ENCODE measurements at regions not wholly inside any gene's neighbourhood (a gene's known extent, or its start where the extent isn't known, plus 50 kb on each side); places are given as distances from the start of the nearest gene placed in this dataset.

- H3K4ac ChIP-seq (ENCODE audit: low read depth, low read length): no peak overlapping the region
- H3K4me1 ChIP-seq (ENCODE audit: control insufficient read depth, low read depth, low read length): no peaks in the 10 kb centered on the region
- H2BK15ac ChIP-seq (replicated peaks; ENCODE audit: low read depth): no peak overlapping the region
- H3K79me1 ChIP-seq (ENCODE audit: low read length): no peaks in the 10 kb centered on the region
- no peaks in the 10 kb centered on the region for H3K36me3 ChIP-seq (ENCODE audit: control insufficient read depth, insufficient read depth, low read length)
- WGBS (ENCODE audit: extremely low coverage, insufficient coverage, low lambda C conversion rate): no CpG with 5 or more reads among the region's 3 CpGs
- H3K9ac ChIP-seq (ENCODE audit: low read length): no peak overlapping the region
- no peak overlapping the region for H2AK5ac ChIP-seq (ENCODE audit: low read length)
- no peak overlapping the region for H3K18ac ChIP-seq (ENCODE audit: low read length)
- no peak overlapping the region for H4K5ac ChIP-seq (ENCODE audit: low read length)
- DNase-seq: no peak
- no peak overlapping the region for H3K23ac ChIP-seq (ENCODE audit: low read length)
- H3K27ac ChIP-seq (ENCODE audit: low read depth, low read length): no peak overlapping the region
- no peak overlapping the region for H2BK5ac ChIP-seq (ENCODE audit: low read length)
- no peak overlapping the region for H3K4me2 ChIP-seq (ENCODE audit: low read length)
- H2BK120ac ChIP-seq (ENCODE audit: low read depth, low read length): no peak overlapping the region
- no peak overlapping the region for H3K4me3 ChIP-seq (ENCODE audit: low read length)
- no peak overlapping the region for H4K8ac ChIP-seq (ENCODE audit: low read depth, low read length)
- H3K56ac ChIP-seq (ENCODE audit: low read length): no peak overlapping the region
- H3K79me2 ChIP-seq (ENCODE audit: control insufficient read depth, insufficient read depth, low read length): no peaks in the 10 kb centered on the region
- no peaks in the 10 kb centered on the region for H3K27me3 ChIP-seq (ENCODE audit: insufficient read depth, low read length, poor library complexity)
Observed at GRCh38 chr2:236840215-236840614, 245.5 kb upstream of the COPS8 start.

GRCh38 chr2:236840857-236841256 is 244.8 kb upstream of the COPS8 start:
- WGBS (ENCODE audit: extremely low coverage, insufficient coverage, low lambda C conversion rate): no CpG with 5 or more reads among the region's 7 CpGs
- Histone ChIP-seq H3K23ac (ENCODE audit: low read length) (no peak overlapping the region), H3K36me3 (ENCODE audit: control insufficient read depth, insufficient read depth, low read length) (no peaks in the 10 kb centered on the region), H3K56ac (ENCODE audit: low read length) (no peak overlapping the region), H4K8ac (ENCODE audit: low read depth, low read length) (no peak overlapping the region), H3K9ac (ENCODE audit: low read length) (no peak overlapping the region), H4K5ac (ENCODE audit: low read length) (no peak overlapping the region), H2BK120ac (ENCODE audit: low read depth, low read length) (no peak overlapping the region), H3K4me1 (ENCODE audit: control insufficient read depth, low read depth, low read length) (no peaks in the 10 kb centered on the region), H3K79me1 (ENCODE audit: low read length) (no peaks in the 10 kb centered on the region), H3K27ac (ENCODE audit: low read depth, low read length) (no peak overlapping the region), H3K4me3 (ENCODE audit: low read length) (no peak overlapping the region), H3K79me2 (ENCODE audit: control insufficient read depth, insufficient read depth, low read length) (no peaks in the 10 kb centered on the region), H3K4ac (ENCODE audit: low read depth, low read length) (no peak overlapping the region), H3K4me2 (ENCODE audit: low read length) (no peak overlapping the region), H3K27me3 (ENCODE audit: insufficient read depth, low read length, poor library complexity) (no peaks in the 10 kb centered on the region), H2BK15ac (replicated peaks; ENCODE audit: low read depth) (no peak overlapping the region), H2AK5ac (ENCODE audit: low read length) (no peak overlapping the region), H3K18ac (ENCODE audit: low read length) (no peak overlapping the region), H2BK5ac (ENCODE audit: low read length) (no peak overlapping the region)
- no peak for DNase-seq

GRCh38 chr2:236841389-236841788 is 244.3 kb upstream of the COPS8 start:
- H3K4ac ChIP-seq (ENCODE audit: low read depth, low read length): no peak overlapping the region
- H2BK15ac ChIP-seq (replicated peaks; ENCODE audit: low read depth): no peak overlapping the region
- no CpG with 5 or more reads among the region's 7 CpGs for WGBS (ENCODE audit: extremely low coverage, insufficient coverage, low lambda C conversion rate)
- no peak overlapping the region for H3K27ac ChIP-seq (ENCODE audit: low read depth, low read length)
- no peak overlapping the region for H4K5ac ChIP-seq (ENCODE audit: low read length)
- no peak overlapping the region for H3K9ac ChIP-seq (ENCODE audit: low read length)
- H2BK5ac ChIP-seq (ENCODE audit: low read length): no peak overlapping the region
- H3K18ac ChIP-seq (ENCODE audit: low read length): no peak overlapping the region
- no peak overlapping the region for H3K56ac ChIP-seq (ENCODE audit: low read length)
- no peak overlapping the region for H3K23ac ChIP-seq (ENCODE audit: low read length)
- H2BK120ac ChIP-seq (ENCODE audit: low read depth, low read length): no peak overlapping the region
- DNase-seq: no peak
- H4K8ac ChIP-seq (ENCODE audit: low read depth, low read length): no peak overlapping the region
- H3K36me3 ChIP-seq (ENCODE audit: control insufficient read depth, insufficient read depth, low read length): no peaks in the 10 kb centered on the region
- no peak overlapping the region for H2AK5ac ChIP-seq (ENCODE audit: low read length)
- no peaks in the 10 kb centered on the region for H3K27me3 ChIP-seq (ENCODE audit: insufficient read depth, low read length, poor library complexity)
- no peak overlapping the region for H3K4me3 ChIP-seq (ENCODE audit: low read length)
- no peaks in the 10 kb centered on the region for H3K4me1 ChIP-seq (ENCODE audit: control insufficient read depth, low read depth, low read length)
- no peak overlapping the region for H3K4me2 ChIP-seq (ENCODE audit: low read length)
- no peaks in the 10 kb centered on the region for H3K79me1 ChIP-seq (ENCODE audit: low read length)
- H3K79me2 ChIP-seq (ENCODE audit: control insufficient read depth, insufficient read depth, low read length): no peaks in the 10 kb centered on the region

GRCh38 chr2:236843161-236843968 is 242.3 kb upstream of the COPS8 start:
- Histone ChIP-seq H3K79me2 (ENCODE audit: control insufficient read depth, insufficient read depth, low read length) (no peaks in the 10 kb centered on the region), H3K18ac (ENCODE audit: low read length) (no peak overlapping the region), H3K4ac (ENCODE audit: low read depth, low read length) (no peak overlapping the region), H3K27ac (ENCODE audit: low read depth, low read length) (no peak overlapping the region), H2AK5ac (ENCODE audit: low read length) (no peak overlapping the region), H3K23ac (ENCODE audit: low read length) (no peak overlapping the region), H3K56ac (ENCODE audit: low read length) (no peak overlapping the region), H2BK120ac (ENCODE audit: low read depth, low read length) (no peak overlapping the region), H3K4me1 (ENCODE audit: control insufficient read depth, low read depth, low read length) (peaks cover 12% of the 10 kb centered on the region), H3K36me3 (ENCODE audit: control insufficient read depth, insufficient read depth, low read length) (no peaks in the 10 kb centered on the region), H4K8ac (ENCODE audit: low read depth, low read length) (no peak overlapping the region), H3K9ac (ENCODE audit: low read length) (no peak overlapping the region), H3K4me3 (ENCODE audit: low read length) (no peak overlapping the region), H3K79me1 (ENCODE audit: low read length) (no peaks in the 10 kb centered on the region), H3K4me2 (ENCODE audit: low read length) (no peak overlapping the region), H3K27me3 (ENCODE audit: insufficient read depth, low read length, poor library complexity) (no peaks in the 10 kb centered on the region), H2BK15ac (replicated peaks; ENCODE audit: low read depth) (no peak overlapping the region), H4K5ac (ENCODE audit: low read length) (no peak overlapping the region), H2BK5ac (ENCODE audit: low read length) (no peak overlapping the region)
- WGBS (ENCODE audit: extremely low coverage, insufficient coverage, low lambda C conversion rate): no CpG with 5 or more reads among the region's 11 CpGs
- DNase-seq: no peak

- Histone ChIP-seq H3K27ac (ENCODE audit: low read depth, low read length) (no peak overlapping the region), H3K27me3 (ENCODE audit: insufficient read depth, low read length, poor library complexity) (no peaks in the 10 kb centered on the region), H2AK5ac (ENCODE audit: low read length) (no peak overlapping the region), H3K18ac (ENCODE audit: low read length) (no peak overlapping the region), H3K23ac (ENCODE audit: low read length) (no peak overlapping the region), H3K79me2 (ENCODE audit: control insufficient read depth, insufficient read depth, low read length) (no peaks in the 10 kb centered on the region), H3K4me1 (ENCODE audit: control insufficient read depth, low read depth, low read length) (peaks cover 13% of the 10 kb centered on the region), H3K56ac (ENCODE audit: low read length) (no peak overlapping the region), H3K9ac (ENCODE audit: low read length) (no peak overlapping the region), H3K36me3 (ENCODE audit: control insufficient read depth, insufficient read depth, low read length) (no peaks in the 10 kb centered on the region), H2BK5ac (ENCODE audit: low read length) (no peak overlapping the region), H3K4me2 (ENCODE audit: low read length) (no peak overlapping the region), H3K4me3 (ENCODE audit: low read length) (no peak overlapping the region), H3K79me1 (ENCODE audit: low read length) (no peaks in the 10 kb centered on the region), H4K8ac (ENCODE audit: low read depth, low read length) (no peak overlapping the region), H3K4ac (ENCODE audit: low read depth, low read length) (no peak overlapping the region), H2BK120ac (ENCODE audit: low read depth, low read length) (no peak overlapping the region), H4K5ac (ENCODE audit: low read length) (no peak overlapping the region), H2BK15ac (replicated peaks; ENCODE audit: low read depth) (no peak overlapping the region)
- WGBS (ENCODE audit: extremely low coverage, insufficient coverage, low lambda C conversion rate): no CpG with 5 or more reads among the region's 3 CpGs
- peak; percentile 18 for DNase-seq
Observed at GRCh38 chr2:236844711-236845110, 241.0 kb upstream of the COPS8 start.

- no peak overlapping the region for H3K4ac ChIP-seq (ENCODE audit: low read depth, low read length)
- H4K8ac ChIP-seq (ENCODE audit: low read depth, low read length): no peak overlapping the region
- no peak overlapping the region for H3K4me3 ChIP-seq (ENCODE audit: low read length)
- H3K56ac ChIP-seq (ENCODE audit: low read length): peak overlapping the region; percentile 50
- no CpG with 5 or more reads among the region's 6 CpGs for WGBS (ENCODE audit: extremely low coverage, insufficient coverage, low lambda C conversion rate)
- H2BK15ac ChIP-seq (replicated peaks; ENCODE audit: low read depth): no peak overlapping the region
- no peaks in the 10 kb centered on the region for H3K79me2 ChIP-seq (ENCODE audit: control insufficient read depth, insufficient read depth, low read length)
- H4K5ac ChIP-seq (ENCODE audit: low read length): no peak overlapping the region
- H3K27ac ChIP-seq (ENCODE audit: low read depth, low read length): no peak overlapping the region
- no peak overlapping the region for H3K9ac ChIP-seq (ENCODE audit: low read length)
- no peak overlapping the region for H3K18ac ChIP-seq (ENCODE audit: low read length)
- H2AK5ac ChIP-seq (ENCODE audit: low read length): peak overlapping the region; percentile 74
- no peak overlapping the region for H2BK5ac ChIP-seq (ENCODE audit: low read length)
- H2BK120ac ChIP-seq (ENCODE audit: low read depth, low read length): no peak overlapping the region
- no peaks in the 10 kb centered on the region for H3K79me1 ChIP-seq (ENCODE audit: low read length)
- H3K36me3 ChIP-seq (ENCODE audit: control insufficient read depth, insufficient read depth, low read length): no peaks in the 10 kb centered on the region
- H3K23ac ChIP-seq (ENCODE audit: low read length): no peak overlapping the region
- H3K4me2 ChIP-seq (ENCODE audit: low read length): no peak overlapping the region
- peaks cover 13% of the 10 kb centered on the region for H3K4me1 ChIP-seq (ENCODE audit: control insufficient read depth, low read depth, low read length)
- H3K27me3 ChIP-seq (ENCODE audit: insufficient read depth, low read length, poor library complexity): no peaks in the 10 kb centered on the region
- peak; percentile 53 for DNase-seq
Observed at GRCh38 chr2:236847023-236847422, 238.7 kb upstream of the COPS8 start.

Data from mesendoderm (in vitro differentiated cells).